Uterus (tissue), 3 donors: ENCODE measurements at regions not wholly inside any gene's neighbourhood (a gene's known extent, or its start where the extent isn't known, plus 50 kb on each side); places are given as distances from the start of the nearest gene placed in this dataset.

ENCODE experiments used
- DNase-seq, 2 donors: peaks; one replicate each; pipeline ENCODE4 v3.0.0-alpha.2; 2019 to 2020
- H3K27ac ChIP-seq, 2 donors: fragments of 200-600 bp; sonication (generic); 1 replicate in 1 of 2; 2 replicates in 1 of 2; pipeline ENCODE4 v1.5.1; 2016 to 2018
- H3K27me3 ChIP-seq, 2 donors: fragments of 200-600 bp; sonication (generic); one replicate each; pipeline ENCODE4 v1.5.1; 2018 to 2019; ENCODE audit warnings: control low read depth in 1 of 2
- H3K36me3 ChIP-seq, 2 donors: fragments of 200-600 bp; sonication (generic); one replicate each; pipeline ENCODE4 v1.5.1; 2019; ENCODE audit warnings: control low read depth in 1 of 2
- H3K4me1 ChIP-seq, 2 donors: fragments of 200-600 bp; sonication (generic); one replicate each; pipeline ENCODE4 v1.5.1; 2018 to 2019; ENCODE audit warnings: control low read depth in 1 of 2
- H3K4me3 ChIP-seq, 2 donors: fragments of 200-600 bp; sonication (generic); 1 replicate in 1 of 2; 2 replicates in 1 of 2; pipeline ENCODE4 v1.5.1; 2018 to 2019; ENCODE audit warnings: mild to moderate bottlenecking in 1 of 2
- H3K9me3 ChIP-seq, 2 donors: fragments of 200-600 bp; sonication (generic); one replicate each; pipeline ENCODE4 v1.5.1; 2019; ENCODE audit warnings: control low read depth in 1 of 2
- CTCF ChIP-seq, 4 experiments: fragments of 200-600 bp in 2 of 4; fragments of 450-650 bp in 2 of 4; sonication (generic) in 2 of 4; IDR thresholded peaks; one replicate each; pipeline ENCODE4 v1.5.1; 2016 to 2019; ENCODE audit warnings: antibody characterized with exemption in 4 of 4, mild to moderate bottlenecking in 2 of 4, moderate library complexity in 1 of 4
- POLR2A ChIP-seq, 2 donors: fragments of 450-650 bp; IDR thresholded peaks; one replicate each; pipeline ENCODE4 v1.6.1; 2016; ENCODE audit warnings: antibody characterized with exemption in 2 of 2, mild to moderate bottlenecking in 1 of 2, moderate library complexity in 1 of 2
- intact Hi-C: fragments of 100-400 bp; cut with DNase I; formaldehyde crosslinking; loops from one replicate; pipeline ENCODE4 v1.15.1; 2023; ENCODE audit warnings: low total_unique reads
- donor health status: DM: yes; HTN: yes; CAD: no.

DNA sequence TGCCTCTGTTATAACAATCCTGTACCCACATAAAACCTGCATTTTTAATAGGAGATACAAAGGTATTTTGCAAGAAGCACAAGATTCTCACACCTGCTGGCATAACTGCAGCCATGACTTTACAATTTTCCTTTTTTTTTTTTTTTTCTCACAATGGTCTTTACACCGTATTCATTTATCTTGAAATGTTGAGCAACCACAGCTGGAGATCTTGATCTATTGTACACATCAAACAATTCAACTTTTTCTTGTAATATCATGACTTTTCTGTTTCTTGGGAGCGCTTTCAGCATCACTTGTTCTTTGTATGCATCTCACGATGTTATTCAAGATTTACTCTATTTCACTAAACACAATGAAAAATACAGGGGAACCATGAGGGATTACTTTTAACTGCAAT lies 651.4 kb downstream of the KCNT2 start:
- no peak overlapping the region for H3K27ac ChIP-seq
- no peak for DNase-seq
- TF ChIP-seq POLR2A (IDR thresholded peaks at IDR 0.05) (no peak), CTCF (IDR thresholded peaks at IDR 0.05) (no peak)
- H3K36me3 ChIP-seq = no peaks in the 10 kb centered on the region
- H3K9me3 ChIP-seq = no peaks in the 10 kb centered on the region
- no peak overlapping the region for H3K4me3 ChIP-seq
- H3K27me3 ChIP-seq = no peaks in the 10 kb centered on the region
- intact Hi-C loops = no loop called here
- H3K4me1 ChIP-seq = no peaks in the 10 kb centered on the region

DNA sequence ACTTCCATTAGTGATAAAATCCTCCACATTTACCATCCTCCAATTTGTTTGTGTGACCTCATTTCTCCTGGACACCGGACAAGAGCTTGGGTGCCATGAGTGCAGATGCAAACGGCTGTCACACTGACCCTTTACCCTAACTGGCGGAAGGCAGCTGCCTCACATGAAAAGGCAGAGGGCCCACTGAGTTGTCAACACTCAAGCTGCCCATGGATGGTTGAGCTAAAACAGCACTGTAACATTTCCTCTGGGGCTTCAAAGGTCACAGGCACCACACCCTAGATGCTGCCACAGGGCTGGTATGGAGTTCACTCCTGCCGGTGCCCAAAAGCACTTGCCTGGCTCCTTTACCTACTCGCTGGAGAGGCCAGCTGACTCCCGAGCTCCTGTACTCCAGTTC lies 653.4 kb downstream of the KCNT2 start:
- H3K4me3 ChIP-seq = no peak overlapping the region
- H3K4me1 ChIP-seq = no peaks in the 10 kb centered on the region
- intact Hi-C loops = no loop called here
- DNase-seq = no peak
- H3K36me3 ChIP-seq = no peaks in the 10 kb centered on the region
- H3K27ac ChIP-seq = no peak overlapping the region
- H3K9me3 ChIP-seq = no peaks in the 10 kb centered on the region
- TF ChIP-seq POLR2A (IDR thresholded peaks at IDR 0.05) = no peak
- TF ChIP-seq CTCF (IDR thresholded peaks at IDR 0.05) = no peak
- H3K27me3 ChIP-seq = no peaks in the 10 kb centered on the region

- intact Hi-C loops = no loop called here
- TF ChIP-seq POLR2A (IDR thresholded peaks at IDR 0.05) = no peak
- TF ChIP-seq CTCF (IDR thresholded peaks at IDR 0.05) = no peak
These were observed 656.9 kb downstream of the KCNT2 start for GRCh38 chr1:195951313-195951712.

GRCh38 chr1:195948123-195948895 lies 659.9 kb downstream of the KCNT2 start:
- no peak for DNase-seq
- H3K27me3 ChIP-seq = no peaks in the 10 kb centered on the region
- no peaks in the 10 kb centered on the region for H3K9me3 ChIP-seq
- intact Hi-C loops = no loop called here
- no peak overlapping the region for H3K4me3 ChIP-seq
- H3K36me3 ChIP-seq = no peaks in the 10 kb centered on the region
- TF ChIP-seq CTCF (IDR thresholded peaks at IDR 0.05) = no peak
- TF ChIP-seq POLR2A (IDR thresholded peaks at IDR 0.05) = no peak
- H3K27ac ChIP-seq = no peak overlapping the region
- no peaks in the 10 kb centered on the region for H3K4me1 ChIP-seq

More at GRCh38 chr1:195951313-195951712, 656.9 kb downstream of the KCNT2 start:
- no peaks in the 10 kb centered on the region for H3K36me3 ChIP-seq
- H3K4me1 ChIP-seq = no peaks in the 10 kb centered on the region
- no peaks in the 10 kb centered on the region for H3K9me3 ChIP-seq
- no peak overlapping the region for H3K4me3 ChIP-seq
- H3K27ac ChIP-seq = no peak overlapping the region
- no peak for DNase-seq
- no peaks in the 10 kb centered on the region for H3K27me3 ChIP-seq

DNA sequence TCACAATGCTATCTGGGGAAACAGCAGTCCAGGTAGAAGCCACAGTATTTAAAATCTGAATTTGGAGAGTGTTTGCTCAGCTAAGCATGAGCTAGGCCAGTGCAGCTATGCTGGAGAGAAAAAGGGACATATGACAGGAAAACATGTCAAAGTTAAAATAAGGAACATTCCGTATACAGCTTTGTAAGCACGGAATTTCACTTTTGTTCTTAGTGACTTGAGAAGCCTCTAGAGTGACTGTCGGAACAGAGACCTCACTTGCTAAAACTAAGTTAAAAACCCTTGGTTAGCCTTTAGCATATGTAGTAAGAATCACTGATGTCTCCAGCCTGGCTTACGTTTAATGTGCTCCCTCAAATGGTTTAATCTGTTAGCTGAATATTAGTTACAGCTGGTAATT lies 661.7 kb downstream of the KCNT2 start:
- H3K27ac ChIP-seq = no peak overlapping the region
- TF ChIP-seq CTCF (IDR thresholded peaks at IDR 0.05) (no peak), POLR2A (IDR thresholded peaks at IDR 0.05) (no peak)
- DNase-seq = no peak
- no peaks in the 10 kb centered on the region for H3K27me3 ChIP-seq
- no peaks in the 10 kb centered on the region for H3K9me3 ChIP-seq
- intact Hi-C loops = no loop called here
- no peak overlapping the region for H3K4me3 ChIP-seq
- H3K36me3 ChIP-seq = no peaks in the 10 kb centered on the region
- no peaks in the 10 kb centered on the region for H3K4me1 ChIP-seq
